Lower leg skin (tissue), 4 donors: ENCODE measurements at regions not wholly inside any gene's neighbourhood (a gene's known extent, or its start where the extent isn't known, plus 50 kb on each side); places are given as distances from the start of the nearest gene placed in this dataset.

Source experiments
- DNase-seq, 2 donors: peaks; one replicate each; pipeline ENCODE4 v3.0.0-alpha.2; 2019; ENCODE audit warnings: low spot score in 2 of 2
- H3K4me3 ChIP-seq: fragments of 200-600 bp; sonication (generic); 2 replicates; pipeline ENCODE4 v1.5.1; 2017; ENCODE audit warnings: mild to moderate bottlenecking, low read depth; ENCODE audit not compliant: poor library complexity, severe bottlenecking
- POLR2A ChIP-seq, 2 donors: fragments of 450-650 bp; IDR thresholded peaks; one replicate each; pipeline ENCODE4 v1.6.1; 2016 to 2017; ENCODE audit warnings: antibody characterized with exemption in 2 of 2, mild to moderate bottlenecking in 1 of 2, moderate library complexity in 1 of 2
- WGBS, 2 donors: methylation state at CpG; one replicate each; pipeline ENCODE4 v1.1.5; 2018; 5-methylcytosine and 5-hydroxymethylcytosine counted together
- intact Hi-C: fragments of 100-400 bp; cut with DNase I; formaldehyde crosslinking; loops from one replicate; pipeline ENCODE4 v1.15.0; 2023; ENCODE audit warnings: low total_unique reads
- microRNA counts, 2 donors: library from miRNA; unstranded; fragments of <30 nt; microRNA quantifications; one replicate each; lab custom pipeline; 2016
- microRNA-seq, 2 donors: library from miRNA; unstranded; fragments of <30 nt; microRNA quantifications; one replicate each; pipeline ENCODE4, GENCODE V29; 2016; ENCODE audit warnings: borderline replicate concordance in 2 of 2, borderline number of aligned reads in 1 of 2
- TF ChIP-seq, protein P1 (sequence below), 3 donors: fragments of 450-650 bp; IDR thresholded peaks; one replicate each; pipeline ENCODE4 v1.5.1; 2016; ENCODE audit warnings: antibody characterized with exemption in 3 of 3, mild to moderate bottlenecking in 3 of 3, moderate library complexity in 2 of 3

DNA sequence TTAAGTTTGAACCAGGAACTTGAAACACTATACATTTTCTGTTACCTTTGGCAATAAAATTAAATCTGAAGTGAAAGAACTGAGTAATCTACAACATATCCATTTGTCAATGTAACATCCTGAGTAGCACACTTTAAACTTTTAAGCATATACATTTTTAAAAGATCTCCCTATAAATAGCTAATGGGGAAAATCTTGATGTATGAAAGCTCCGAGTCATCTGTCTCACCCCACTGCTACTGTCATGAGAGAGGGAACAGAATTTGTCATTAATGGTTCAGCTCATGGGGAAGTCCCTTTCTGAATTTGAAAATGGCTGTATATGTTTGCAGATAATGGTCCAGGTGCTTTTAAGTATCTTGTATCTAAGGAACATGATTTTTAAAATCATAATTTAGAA, 55.2 kb upstream of the NOX3 start:
- no peak overlapping the region for H3K4me3 ChIP-seq
- intact Hi-C loops = no loop called here
- WGBS, 2 donors = 23 to 29% methylated on average over 1 of the region's 1 CpG
- DNase-seq = no peak
- TF ChIP-seq, protein P1, sequence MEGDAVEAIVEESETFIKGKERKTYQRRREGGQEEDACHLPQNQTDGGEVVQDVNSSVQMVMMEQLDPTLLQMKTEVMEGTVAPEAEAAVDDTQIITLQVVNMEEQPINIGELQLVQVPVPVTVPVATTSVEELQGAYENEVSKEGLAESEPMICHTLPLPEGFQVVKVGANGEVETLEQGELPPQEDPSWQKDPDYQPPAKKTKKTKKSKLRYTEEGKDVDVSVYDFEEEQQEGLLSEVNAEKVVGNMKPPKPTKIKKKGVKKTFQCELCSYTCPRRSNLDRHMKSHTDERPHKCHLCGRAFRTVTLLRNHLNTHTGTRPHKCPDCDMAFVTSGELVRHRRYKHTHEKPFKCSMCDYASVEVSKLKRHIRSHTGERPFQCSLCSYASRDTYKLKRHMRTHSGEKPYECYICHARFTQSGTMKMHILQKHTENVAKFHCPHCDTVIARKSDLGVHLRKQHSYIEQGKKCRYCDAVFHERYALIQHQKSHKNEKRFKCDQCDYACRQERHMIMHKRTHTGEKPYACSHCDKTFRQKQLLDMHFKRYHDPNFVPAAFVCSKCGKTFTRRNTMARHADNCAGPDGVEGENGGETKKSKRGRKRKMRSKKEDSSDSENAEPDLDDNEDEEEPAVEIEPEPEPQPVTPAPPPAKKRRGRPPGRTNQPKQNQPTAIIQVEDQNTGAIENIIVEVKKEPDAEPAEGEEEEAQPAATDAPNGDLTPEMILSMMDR (IDR thresholded peaks at IDR 0.05) = no peak
- TF ChIP-seq POLR2A (IDR thresholded peaks at IDR 0.05) = no peak

DNA sequence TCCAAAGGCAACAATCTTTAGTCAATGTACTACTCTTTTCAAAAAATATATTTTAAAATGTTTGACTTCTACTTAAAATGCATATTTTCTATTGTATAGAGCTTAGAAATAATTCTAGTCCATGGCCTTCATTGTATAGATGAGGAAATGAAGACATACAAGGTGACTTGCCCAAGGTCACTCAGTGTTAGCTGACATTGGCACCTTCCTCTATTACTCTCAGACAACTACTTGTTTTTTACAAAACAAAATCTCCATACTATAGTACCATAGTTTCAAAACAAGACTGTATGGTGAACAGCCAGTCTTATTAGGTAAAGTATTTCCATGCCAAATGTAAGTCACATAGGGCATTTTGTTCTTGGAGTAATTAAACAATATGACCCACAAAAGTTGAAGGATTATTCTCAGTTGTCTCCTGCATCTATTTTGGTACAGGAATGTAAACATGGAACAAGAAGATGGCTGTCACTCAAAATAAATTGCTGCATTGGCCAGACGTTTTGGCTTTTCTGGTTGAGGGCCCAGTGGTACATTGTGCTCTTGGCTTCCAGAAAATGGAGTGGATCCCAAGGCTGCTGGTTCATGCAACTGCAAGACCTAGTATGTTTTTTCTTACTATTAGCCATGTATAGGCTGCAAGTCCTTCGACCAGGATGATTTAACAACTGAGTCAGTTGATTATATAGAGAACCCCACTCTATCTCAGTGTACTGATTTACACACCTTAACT, 54.3 kb upstream of the NOX3 start:
- intact Hi-C loops = no loop called here
- TF ChIP-seq POLR2A (IDR thresholded peaks at IDR 0.05) = no peak
- TF ChIP-seq, protein P1 (IDR thresholded peaks at IDR 0.05) = no peak
- no peak for DNase-seq
- WGBS, 2 donors = 51 to 63% methylated on average over 2 of the region's 2 CpGs
- H3K4me3 ChIP-seq = no peak overlapping the region

DNA sequence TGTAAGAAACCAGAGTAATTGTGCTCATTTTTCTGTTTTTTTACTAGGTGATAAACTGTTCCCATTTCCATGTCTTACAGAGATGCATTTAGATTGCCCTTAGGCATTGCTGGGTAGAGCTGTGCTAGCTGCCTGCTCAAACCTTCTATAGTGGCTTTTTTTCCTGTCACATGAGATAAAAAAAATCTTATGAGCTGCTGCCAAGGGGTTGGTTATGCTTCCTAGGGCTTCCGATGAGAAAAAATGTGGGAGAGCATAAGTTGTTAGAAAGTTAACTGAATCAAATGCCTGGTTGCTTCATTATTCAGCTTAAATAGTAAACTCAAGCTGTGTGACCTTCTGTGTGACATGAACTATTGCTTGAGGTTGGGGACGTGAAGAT, 50.0 kb upstream of the NOX3 start:
- intact Hi-C loops = no loop called here
- DNase-seq = no peak
- H3K4me3 ChIP-seq = no peak overlapping the region
- TF ChIP-seq POLR2A (IDR thresholded peaks at IDR 0.05) = no peak
- TF ChIP-seq, protein P1 (IDR thresholded peaks at IDR 0.05) = no peak
- 28 to 37% methylated on average over 2 of the region's 2 CpGs for WGBS, 2 donors

MicroRNA genes in the stretch of these regions (microRNA counts, 767-probe panel; counts per million panel counts)
- microRNA hsa-miR-1202 (lab: Ali Mortazavi, UCI) = 0 to 358 counts per million in 2 donors

Small RNA genes in the stretch of these regions (microRNA-seq; reads per million reads assigned to microRNA genes)
- 0 reads per million in 2 donors for gene MIR1202
